ENCODE measurements at regions not wholly inside any gene's neighbourhood (a gene's known extent, or its start where the extent isn't known, plus 50 kb on each side); places are given as distances from the start of the nearest gene placed in this dataset.

DNA sequence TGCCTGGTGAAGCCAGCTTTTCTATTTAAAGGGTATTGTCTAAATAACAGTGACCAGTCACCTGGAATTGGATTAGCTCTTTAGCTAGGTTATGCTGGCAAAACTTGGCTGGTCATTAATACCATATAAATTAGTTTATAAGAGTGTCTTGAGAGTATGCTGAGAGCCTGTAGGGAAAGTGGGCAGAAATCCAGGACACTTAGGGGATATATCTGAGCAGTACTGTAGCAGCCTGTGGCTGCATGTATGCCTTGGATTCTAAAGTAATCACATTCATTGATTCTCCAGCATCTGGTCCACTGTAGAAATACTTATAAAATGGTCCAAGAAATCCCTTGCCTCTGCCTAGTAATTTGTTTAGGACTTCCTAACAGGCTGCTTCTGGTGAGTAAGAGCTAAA lies 288.9 kb upstream of the DMAC1 start:
- no peaks in the 10 kb centered on the region for H3K9me3 ChIP-seq (ENCODE audit: control insufficient read depth, insufficient read depth, low read depth, low read length)
- H3K27me3 ChIP-seq (ENCODE audit: control insufficient read depth, insufficient read depth, low read length) = no peaks in the 10 kb centered on the region
- TF ChIP-seq, protein P1, sequence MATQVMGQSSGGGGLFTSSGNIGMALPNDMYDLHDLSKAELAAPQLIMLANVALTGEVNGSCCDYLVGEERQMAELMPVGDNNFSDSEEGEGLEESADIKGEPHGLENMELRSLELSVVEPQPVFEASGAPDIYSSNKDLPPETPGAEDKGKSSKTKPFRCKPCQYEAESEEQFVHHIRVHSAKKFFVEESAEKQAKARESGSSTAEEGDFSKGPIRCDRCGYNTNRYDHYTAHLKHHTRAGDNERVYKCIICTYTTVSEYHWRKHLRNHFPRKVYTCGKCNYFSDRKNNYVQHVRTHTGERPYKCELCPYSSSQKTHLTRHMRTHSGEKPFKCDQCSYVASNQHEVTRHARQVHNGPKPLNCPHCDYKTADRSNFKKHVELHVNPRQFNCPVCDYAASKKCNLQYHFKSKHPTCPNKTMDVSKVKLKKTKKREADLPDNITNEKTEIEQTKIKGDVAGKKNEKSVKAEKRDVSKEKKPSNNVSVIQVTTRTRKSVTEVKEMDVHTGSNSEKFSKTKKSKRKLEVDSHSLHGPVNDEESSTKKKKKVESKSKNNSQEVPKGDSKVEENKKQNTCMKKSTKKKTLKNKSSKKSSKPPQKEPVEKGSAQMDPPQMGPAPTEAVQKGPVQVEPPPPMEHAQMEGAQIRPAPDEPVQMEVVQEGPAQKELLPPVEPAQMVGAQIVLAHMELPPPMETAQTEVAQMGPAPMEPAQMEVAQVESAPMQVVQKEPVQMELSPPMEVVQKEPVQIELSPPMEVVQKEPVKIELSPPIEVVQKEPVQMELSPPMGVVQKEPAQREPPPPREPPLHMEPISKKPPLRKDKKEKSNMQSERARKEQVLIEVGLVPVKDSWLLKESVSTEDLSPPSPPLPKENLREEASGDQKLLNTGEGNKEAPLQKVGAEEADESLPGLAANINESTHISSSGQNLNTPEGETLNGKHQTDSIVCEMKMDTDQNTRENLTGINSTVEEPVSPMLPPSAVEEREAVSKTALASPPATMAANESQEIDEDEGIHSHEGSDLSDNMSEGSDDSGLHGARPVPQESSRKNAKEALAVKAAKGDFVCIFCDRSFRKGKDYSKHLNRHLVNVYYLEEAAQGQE (IDR thresholded peaks at IDR 0.05; ENCODE audit: insufficient read depth in 1 of 2, low read depth in 2 of 2, low read length in 1 of 2) = no peak
- no peak for TF ChIP-seq SIN3A (IDR thresholded peaks at IDR 0.05; ENCODE audit: borderline replicate concordance, insufficient read depth, low read depth, low read length)
- TF ChIP-seq, protein P2, sequence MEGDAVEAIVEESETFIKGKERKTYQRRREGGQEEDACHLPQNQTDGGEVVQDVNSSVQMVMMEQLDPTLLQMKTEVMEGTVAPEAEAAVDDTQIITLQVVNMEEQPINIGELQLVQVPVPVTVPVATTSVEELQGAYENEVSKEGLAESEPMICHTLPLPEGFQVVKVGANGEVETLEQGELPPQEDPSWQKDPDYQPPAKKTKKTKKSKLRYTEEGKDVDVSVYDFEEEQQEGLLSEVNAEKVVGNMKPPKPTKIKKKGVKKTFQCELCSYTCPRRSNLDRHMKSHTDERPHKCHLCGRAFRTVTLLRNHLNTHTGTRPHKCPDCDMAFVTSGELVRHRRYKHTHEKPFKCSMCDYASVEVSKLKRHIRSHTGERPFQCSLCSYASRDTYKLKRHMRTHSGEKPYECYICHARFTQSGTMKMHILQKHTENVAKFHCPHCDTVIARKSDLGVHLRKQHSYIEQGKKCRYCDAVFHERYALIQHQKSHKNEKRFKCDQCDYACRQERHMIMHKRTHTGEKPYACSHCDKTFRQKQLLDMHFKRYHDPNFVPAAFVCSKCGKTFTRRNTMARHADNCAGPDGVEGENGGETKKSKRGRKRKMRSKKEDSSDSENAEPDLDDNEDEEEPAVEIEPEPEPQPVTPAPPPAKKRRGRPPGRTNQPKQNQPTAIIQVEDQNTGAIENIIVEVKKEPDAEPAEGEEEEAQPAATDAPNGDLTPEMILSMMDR (IDR thresholded peaks at IDR 0.05) = no peak
- no peak for TF ChIP-seq TCF7L2 (IDR thresholded peaks at IDR 0.05; ENCODE audit: low read depth, low read length)
- TF ChIP-seq POLR2AphosphoS5 (IDR thresholded peaks at IDR 0.05; ENCODE audit: low read depth, low read length) = no peak
- no TSS peak for BruUV-seq (replicated peaks)
- ATAC-seq (no peak), DNase-seq (ENCODE audit: low read depth, low spot score) (no peak)
- no peaks in the 10 kb centered on the region for H3K4me1 ChIP-seq (ENCODE audit: control insufficient read depth, insufficient read depth, low read length)
- ChIA-PET CTCF (no interaction called here), POLR2A (no interaction called here)
- H3K27ac ChIP-seq (ENCODE audit: low read length) = no peak overlapping the region
- in situ Hi-C loops (cut with HindIII; ENCODE audit: low pct_unique_long_range_greater_than_20kb, low sequenced_read_pairs) (no loop called here), intact Hi-C loops (cut with micrococcal nuclease; ENCODE audit: unreplicated experiment) (no loop called here)
- H3K36me3 ChIP-seq (ENCODE audit: control insufficient read depth, insufficient read depth, low read length) = no peaks in the 10 kb centered on the region
- no peak overlapping the region for H3K4me3 ChIP-seq (ENCODE audit: low read depth in 2 of 2, low read length in 2 of 2)

DNA sequence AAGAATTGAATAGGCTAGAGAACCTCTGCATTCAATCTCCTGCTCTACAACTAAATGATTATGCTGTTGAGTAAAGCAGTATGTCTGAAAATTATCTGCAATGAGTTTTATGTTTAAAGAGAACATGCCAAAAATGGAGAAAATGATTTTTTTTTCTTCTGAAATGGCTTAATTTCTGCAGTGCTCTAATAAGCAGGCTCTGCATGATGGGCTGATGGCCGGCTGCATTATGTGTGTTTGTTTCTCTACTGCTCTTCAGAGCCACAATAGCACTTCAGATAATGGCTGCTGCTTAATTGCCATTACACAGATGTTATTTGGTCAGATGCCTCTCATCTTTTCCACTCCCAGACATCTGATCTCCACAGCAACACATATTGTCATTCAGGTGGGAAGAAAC lies 286.4 kb upstream of the DMAC1 start:
- no peak overlapping the region for H3K27ac ChIP-seq (ENCODE audit: low read length)
- ATAC-seq (no peak), DNase-seq (ENCODE audit: low read depth, low spot score) (no peak)
- no peak for TF ChIP-seq POLR2AphosphoS5 (IDR thresholded peaks at IDR 0.05; ENCODE audit: low read depth, low read length)
- TF ChIP-seq, protein P2 (IDR thresholded peaks at IDR 0.05) = no peak
- TF ChIP-seq, protein P1 (IDR thresholded peaks at IDR 0.05; ENCODE audit: insufficient read depth in 1 of 2, low read depth in 2 of 2, low read length in 1 of 2) = no peak
- TF ChIP-seq SIN3A (IDR thresholded peaks at IDR 0.05; ENCODE audit: borderline replicate concordance, insufficient read depth, low read depth, low read length) = no peak
- ChIA-PET CTCF (no interaction called here), POLR2A (no interaction called here)
- no peaks in the 10 kb centered on the region for H3K27me3 ChIP-seq (ENCODE audit: control insufficient read depth, insufficient read depth, low read length)
- H3K9me3 ChIP-seq (ENCODE audit: control insufficient read depth, insufficient read depth, low read depth, low read length) = no peaks in the 10 kb centered on the region
- no peaks in the 10 kb centered on the region for H3K36me3 ChIP-seq (ENCODE audit: control insufficient read depth, insufficient read depth, low read length)
- no peaks in the 10 kb centered on the region for H3K4me1 ChIP-seq (ENCODE audit: control insufficient read depth, insufficient read depth, low read length)
- intact Hi-C loops (cut with micrococcal nuclease; ENCODE audit: unreplicated experiment) = no loop called here
- no peak overlapping the region for H3K4me3 ChIP-seq (ENCODE audit: low read depth in 2 of 2, low read length in 2 of 2)
- in situ Hi-C loops (cut with HindIII; ENCODE audit: low pct_unique_long_range_greater_than_20kb, low sequenced_read_pairs) = no loop called here
- BruUV-seq (replicated peaks) = no TSS peak

Data from Panc1 (cell line).